NCI-H526 (cell line): ENCODE measurements at regions not wholly inside any gene's neighbourhood (a gene's known extent, or its start where the extent isn't known, plus 50 kb on each side); places are given as distances from the start of the nearest gene placed in this dataset.
"Not testable (repeated sequence)": the region's sequence is repeated elsewhere in the genome, so short reads cannot be mapped to it uniquely, and the experiment has no call there.

Source experiments
- DNase-seq, 2 experiments: peaks; one replicate each; lab custom pipeline; 2025; lab: John Stamatoyannopoulos, UW

DNA sequence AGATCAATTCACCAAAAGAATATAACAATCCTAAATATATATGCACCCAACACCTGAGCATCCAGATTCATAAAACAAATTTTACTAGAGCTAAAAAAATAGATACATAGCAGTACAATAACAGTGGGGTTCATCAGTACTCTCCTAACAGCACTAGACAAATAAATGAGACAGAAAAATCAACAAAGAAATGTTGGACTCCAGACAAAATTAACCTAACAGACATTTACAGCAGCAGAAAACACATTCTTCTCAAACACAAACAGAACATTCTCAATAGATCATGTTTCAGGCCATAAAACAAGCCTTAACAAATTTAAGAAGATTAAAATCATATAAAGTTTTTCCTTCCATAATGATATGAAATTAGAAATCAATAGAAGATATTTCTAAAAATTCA, 124.8 kb upstream of the NECTIN3 start:
- no peak for DNase-seq

DNA sequence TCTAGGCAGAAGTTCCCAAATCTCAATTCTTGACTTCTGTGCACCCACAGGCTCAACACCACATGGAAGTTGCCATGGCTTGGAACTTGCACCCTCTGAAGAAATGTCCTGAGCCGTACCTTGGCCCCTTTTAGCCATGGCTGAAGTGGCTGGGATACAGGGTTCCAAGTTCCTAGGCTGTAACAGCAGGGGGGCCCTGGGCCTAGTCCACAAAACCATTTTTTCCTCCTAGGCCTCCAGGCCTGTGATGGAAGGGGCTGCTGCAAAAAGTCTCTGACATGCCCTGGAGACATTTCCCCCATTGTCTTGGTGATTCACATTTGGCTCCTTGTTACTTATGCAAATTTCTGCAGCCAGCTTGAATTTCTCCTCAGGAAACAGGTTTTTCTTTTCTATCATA, 122.4 kb upstream of the NECTIN3 start:
- DNase-seq, result not testable (repeated sequence)

DNA sequence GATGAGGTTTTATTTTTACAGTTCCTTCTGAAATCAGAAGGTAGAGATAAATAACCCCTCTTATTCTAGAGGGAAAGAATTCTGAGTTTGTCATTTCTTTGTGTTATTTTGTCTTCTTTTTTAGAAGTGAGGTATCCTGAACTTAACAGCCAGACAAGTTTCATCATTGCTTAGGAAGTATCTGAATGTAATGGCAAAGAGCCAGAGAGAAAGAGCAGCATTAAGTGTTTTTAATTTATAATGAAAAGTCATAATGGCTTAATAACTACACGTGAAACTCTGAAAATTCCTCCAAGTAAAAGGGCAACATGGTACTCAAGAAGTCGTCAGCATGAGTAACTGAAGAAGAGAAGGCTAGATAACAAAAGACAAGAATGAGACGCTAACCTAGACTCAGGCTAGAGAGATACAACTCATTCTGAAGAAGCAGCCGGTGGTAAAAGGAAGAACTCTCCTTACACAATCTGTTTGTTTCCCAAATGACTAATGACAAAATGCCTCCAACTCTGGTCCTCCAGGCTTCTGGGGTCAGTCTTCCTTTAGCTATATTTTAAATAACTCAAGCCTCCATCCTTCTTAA, 116.2 kb upstream of the NECTIN3 start:
- no peak for DNase-seq

DNA sequence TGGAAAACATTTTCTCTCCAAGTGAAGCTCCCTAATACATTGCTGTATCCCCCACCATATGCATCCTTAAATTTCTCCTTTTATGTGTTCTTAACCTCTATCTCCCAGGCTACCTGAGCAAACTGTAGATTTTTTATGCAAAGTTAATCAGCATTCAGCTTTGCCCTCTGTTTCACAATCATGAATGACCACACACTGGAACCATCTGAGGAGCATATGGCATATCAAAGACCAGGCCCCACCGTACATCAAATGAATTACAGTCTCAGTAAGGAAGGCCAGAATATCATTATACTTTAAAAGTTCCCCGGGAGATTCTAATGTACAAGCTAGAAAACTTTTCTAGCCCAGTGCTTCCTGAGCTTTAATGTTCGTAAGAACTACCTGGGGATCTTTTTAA, 115.5 kb upstream of the NECTIN3 start:
- no peak for DNase-seq

DNA sequence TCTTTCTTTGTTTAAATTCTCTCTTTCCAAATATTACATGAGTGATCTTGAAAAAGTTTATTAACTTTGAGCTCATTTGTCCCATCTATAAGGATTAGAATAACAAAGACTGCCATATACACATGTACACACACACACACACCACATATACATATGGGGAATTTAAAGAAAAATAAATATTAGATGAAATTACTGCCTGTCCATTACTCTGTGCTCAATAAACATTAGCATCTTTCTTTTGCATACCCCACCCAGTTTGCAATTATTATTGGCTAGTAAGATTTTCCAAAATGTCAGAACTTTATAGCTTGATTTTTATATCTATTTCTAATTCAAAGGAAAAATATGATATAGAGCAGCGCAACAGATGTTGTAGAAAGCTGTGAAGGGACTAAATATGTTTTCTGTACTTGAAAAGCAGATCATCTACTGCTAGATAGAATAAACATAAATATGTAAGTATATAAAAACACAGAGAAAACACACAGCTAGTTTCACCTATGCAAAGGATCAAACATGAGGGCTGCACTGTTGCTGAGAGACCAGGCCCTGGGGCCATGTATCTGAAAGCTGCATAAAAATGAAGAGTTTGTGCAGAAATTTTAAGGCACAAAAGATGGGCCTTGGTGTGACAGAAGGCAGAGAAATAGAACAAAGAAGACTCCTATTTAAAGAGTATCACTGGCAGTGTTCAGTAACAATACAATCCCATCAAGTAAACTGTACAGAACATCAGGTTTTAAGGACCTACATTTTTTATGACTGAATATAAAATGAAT, 114.2 kb upstream of the NECTIN3 start:
- DNase-seq, result no peak

DNA sequence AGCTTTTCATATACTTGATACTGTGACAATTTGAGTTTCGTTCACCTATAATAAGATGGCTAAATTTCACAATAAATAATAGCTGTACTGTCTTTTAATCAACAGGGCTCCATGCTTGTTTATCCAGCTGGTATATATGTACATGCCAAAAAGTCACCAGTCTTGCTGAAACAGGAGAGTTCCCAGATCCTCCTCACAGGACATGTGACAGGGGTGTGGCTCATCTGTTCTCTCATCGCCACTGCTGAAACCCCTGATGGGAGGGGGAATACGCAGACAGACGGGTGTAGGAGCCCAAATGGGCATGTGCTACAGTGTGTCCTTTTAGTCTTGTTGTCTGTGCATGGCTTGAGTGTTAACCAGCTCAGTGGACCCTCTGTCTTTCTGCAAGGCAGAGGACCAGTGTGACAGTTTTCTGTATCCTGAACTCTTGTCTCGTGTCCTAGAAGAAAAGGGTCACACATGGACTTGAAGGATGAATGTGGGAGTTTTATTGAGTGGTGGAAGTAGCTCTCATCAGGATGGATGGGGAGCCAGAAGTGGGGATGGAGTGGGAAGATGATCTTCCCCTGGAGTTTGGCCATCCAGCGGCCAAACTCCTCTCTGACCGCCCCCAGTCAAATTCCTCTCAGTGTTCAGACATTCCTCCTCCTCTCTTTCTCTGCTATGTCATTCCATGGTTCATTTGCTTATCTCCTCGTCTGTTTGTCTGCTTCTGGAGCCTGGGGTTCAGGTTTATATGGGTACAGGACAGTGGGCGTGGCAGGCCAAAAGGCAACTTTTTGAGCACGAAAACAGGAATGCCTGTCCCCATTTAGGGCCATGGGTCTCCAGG, 113.1 kb upstream of the NECTIN3 start:
- no peak for DNase-seq

DNA sequence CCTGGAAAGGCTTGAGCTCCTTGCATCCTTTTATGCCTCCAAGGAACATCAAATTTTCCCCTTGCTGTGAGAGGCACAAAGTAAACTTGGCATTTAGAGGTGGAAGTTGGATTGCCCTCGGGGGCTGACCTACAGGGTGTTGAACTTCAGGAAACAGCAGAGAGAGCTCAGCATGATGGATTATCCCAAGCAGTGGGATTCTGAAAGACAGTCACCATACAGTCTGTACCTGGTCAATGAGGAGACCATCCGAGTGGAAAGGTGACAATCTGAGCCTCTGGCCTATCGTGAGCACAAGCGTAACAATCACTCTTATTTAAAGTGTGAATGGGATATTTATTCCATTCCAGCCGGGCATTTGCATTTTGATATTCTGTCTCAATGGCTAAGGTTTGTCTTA, 105.6 kb upstream of the NECTIN3 start:
- DNase-seq, result no peak

DNA sequence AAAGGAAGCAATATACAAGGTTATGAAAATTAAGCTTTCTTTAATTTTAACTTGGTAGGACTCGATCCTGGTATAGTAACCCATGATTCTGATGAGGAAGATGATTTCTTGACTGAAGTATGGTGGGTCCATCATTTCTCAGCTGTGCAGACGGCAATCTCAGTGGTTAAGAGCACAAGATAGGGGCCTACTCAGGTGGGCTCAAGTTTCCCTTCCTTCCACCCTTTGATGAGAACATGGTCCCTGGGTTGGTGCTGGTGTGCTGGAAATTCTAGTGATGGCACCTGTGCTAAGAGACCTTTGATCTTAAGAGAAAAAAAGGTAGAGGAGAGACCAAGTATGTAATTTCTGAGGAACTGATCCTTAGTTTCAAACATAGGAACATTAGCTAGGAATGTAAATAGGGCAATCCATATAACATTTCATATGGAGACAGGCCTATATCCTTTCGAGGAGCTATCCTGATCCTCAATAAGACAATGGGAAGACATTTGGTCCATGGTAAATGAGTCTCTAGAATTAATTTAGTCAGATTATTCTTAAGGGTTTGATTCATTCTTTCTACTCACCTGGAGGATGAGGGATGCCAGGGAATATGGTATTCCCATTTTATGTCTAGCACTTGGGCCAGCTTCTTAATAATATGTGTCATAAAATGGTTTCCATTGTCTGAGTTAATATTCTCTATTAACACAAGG, 104.5 kb upstream of the NECTIN3 start:
- no peak for DNase-seq

DNA sequence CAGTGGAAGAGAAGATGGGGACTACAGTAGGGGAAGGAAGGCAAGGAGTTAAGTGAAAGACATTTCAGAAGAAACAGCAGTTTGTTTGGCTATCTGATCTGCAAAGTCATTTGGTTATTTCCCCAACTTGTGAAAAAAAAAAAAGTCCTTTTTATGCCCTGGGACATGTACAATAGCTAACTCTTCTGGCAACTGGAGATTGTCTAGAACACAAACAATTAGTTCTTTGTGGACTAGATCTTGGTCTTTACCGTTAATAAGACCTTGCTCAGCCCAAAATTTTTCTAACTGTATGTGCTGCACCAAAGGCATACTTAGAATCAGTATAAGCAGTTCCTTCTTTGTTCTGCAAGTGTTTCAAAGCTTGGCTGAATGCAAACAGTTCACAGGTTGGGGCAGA, 103.5 kb upstream of the NECTIN3 start:
- DNase-seq, result no peak

DNA sequence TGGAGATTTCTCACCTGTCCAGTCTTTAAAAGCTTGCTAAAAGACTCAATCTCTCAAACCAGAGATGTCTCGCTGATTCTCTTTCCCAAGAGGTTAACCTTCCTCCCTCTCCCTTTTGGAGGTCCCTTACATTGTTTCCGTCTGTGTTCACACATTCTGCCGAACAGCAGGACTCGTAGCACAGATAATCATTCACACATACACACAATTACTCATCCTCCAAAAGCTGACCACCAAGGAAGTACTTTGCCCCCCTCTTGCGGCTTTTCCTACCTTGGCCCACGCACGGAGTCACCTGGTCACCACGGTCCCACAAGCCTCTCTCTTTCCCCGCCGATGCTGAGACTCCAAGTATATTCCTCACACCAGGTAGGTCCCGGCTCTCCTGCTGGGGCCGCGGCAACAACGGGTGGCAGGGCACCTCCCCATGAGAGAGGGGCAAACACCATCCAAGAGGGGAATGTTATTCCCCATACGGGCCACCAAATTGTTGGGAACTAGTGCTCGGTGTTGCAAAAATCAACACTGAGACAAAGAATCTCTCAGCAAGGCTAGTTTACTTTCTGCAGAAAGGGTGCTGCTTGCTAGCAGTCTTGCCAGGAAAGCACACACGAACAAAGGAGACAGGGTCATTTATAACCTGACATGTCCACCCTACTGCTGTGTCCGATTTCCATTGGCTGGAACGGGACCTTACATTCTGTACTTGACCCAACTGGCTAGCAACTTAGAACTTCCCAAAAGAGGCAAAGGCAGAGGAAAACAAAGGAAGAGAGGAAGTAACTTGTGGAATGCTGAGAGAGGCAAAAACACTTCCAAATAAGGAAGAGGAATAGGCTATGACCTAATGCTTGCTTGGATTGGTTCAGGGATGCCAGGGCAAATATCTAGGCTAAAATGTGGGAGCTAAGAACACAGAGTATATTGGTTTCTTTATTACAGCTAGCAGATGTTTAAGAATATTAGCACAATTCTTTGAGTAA, 102.1 kb upstream of the NECTIN3 start:
- DNase-seq, result no peak

DNA sequence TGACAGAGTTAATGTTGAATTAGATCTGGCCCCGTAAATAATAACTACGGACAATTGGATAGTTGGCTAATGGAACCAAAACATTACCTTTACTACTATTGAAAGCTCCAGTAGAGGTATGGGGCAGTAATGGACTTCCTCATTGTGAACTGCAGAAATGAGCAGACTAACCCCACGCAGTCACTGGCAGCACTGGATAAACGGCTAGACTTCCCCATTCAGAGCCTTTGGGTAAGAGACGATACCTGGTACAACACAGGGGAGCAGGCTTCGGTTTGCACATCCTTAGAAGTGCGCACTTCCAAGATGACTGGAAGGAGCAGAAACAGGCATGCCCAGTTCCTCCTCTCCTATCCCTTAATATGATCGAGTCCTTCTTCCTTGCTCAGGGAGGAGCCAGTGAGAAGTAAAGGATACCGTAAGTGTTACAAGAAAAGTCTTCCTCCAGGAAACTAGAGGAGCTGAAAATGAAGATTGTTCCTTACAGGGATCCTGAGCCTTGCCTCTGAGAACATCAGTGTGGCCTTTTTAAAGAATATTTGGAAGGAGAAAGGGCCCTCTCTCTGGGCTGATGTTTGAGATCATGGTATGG, 100.5 kb upstream of the NECTIN3 start:
- no peak for DNase-seq

DNA sequence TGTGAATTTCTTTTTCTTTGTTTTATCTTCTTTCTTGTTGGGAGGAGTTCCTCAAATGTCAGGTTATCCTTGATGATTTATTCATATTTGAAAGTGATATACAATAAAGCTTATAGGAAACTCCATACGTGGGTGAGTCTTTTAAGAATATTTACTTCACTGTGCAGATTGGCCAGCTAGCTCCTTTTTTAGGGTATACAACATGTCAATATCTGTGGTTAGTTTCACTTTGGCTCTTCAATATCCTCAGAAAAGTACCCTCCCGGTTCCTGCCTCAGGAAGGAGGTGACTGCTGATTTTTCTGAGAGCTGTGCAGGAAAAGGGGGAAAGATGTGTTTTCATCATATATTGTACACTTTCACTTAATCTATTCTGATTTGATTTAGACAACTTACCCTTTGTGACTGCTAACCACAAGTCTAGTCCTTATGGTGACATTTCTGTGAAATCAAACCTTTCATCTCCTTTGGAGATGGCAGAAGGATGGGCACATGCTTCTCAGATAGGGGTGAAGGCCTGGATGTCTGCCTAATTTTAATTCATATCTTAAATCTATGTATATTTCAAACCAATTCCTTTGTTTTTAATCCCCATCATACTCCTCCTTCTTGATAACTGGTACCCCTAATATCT, 98.2 kb upstream of the NECTIN3 start:
- DNase-seq, result no peak

DNA sequence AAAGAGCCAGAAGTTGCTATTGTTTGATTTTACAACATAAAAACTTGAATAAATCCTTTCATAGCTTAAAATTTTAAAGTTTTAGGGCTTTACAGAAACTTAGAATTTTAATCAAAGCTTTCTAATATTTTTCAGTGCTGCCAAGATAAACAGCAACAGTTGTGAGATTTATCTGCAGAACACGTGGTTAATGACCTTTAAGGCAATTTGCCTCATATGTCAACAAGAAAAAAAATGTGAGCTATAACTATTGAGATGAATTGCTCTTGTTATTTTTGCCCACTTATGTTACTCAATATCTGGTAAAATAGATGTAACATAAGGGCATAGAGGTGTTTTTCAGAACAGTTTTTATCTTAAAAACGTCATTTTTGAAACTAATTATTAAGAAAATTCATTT, 96.7 kb upstream of the NECTIN3 start:
- no peak for DNase-seq

DNA sequence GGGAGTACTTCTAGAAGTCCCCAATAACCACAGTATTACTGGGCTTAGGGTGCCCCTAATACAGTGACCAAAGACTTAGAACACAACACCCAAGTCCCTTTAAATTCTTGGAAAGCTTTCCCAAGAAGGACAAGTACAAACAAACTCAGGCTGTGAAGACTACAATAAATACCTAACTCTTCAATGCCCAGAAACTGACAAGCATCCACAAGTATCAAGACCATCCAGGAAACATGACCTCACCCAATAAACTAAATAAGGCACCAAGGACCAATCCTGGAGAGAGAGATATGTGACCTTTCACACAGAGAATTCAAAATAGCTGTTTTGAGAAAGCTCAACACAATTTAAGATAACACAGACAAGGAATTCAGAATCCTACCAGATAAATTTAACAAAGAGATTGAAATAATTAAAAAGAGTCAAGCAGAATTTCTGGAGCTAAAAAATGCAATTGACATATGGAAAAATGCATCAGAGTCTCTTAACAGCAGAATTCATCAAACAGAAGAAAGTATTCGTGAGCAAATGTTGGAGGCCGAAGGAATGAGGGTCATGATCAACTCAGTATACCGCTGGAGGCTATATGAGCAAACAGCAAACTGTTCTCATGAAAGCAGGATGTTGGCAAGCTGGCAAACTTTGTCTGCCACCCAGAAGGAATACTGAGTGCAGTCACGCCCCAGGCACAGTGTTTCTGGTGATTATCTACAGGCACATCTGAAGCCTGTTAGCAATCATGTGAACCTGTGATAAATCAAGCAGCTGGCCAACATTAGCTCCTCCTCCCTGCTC, 87.0 kb upstream of the NECTIN3 start:
- DNase-seq, result no peak

DNA sequence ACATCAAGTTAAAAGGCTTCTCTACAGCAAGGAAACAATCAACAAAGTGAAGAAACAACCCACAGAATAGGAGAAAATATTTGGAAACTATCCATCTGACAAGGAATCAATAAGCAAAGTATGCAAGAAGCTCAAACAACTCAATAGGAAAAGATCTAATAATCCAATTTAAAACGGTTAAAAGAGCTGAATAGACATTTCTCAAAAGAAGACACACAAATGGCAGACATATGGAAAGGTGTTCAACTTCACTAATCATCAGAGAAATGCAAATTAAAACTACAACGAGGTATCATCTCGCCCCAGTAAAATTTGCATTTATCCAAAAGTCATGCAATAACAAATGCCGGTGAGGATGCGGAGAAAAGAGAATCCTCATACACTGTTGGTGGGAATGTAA, 82.2 kb upstream of the NECTIN3 start:
- peak; percentile 47 to 64 for DNase-seq

DNA sequence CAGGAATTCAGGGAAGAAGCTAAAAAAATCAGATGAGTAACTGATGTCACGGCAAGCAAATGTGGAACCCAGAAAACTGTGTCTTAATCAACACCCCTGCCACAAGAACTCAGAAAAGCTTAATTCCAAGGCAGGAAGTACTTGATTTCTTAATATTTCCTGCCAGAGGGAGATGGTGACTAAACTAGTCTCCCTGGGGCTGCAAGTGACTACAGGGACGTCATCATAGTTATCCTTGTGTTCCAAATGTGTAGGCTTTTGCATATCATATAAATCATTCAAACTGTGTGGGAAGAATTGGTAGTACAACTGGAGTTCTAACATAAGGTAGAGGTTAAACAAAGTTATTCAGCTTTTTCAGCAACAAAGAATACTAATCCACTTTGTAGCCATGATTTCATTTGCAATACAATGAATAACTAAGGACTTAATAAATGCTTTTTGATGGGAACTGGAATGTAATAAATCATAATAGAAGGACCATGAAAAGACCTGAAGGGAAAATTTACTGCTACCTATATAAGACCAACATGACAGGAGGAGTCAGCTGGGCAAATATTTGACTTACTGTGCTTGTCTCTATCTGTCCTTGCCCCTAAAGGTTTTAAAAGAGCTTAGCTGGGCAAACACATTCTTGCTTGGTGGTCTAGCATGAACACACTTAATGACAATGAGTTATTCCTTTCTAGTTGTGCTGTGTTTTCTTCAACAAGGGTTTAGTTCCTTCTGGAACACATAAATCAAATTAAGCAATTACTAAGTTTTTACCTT, 76.0 kb upstream of the NECTIN3 start:
- peak; percentile 1 to 28 for DNase-seq

DNA sequence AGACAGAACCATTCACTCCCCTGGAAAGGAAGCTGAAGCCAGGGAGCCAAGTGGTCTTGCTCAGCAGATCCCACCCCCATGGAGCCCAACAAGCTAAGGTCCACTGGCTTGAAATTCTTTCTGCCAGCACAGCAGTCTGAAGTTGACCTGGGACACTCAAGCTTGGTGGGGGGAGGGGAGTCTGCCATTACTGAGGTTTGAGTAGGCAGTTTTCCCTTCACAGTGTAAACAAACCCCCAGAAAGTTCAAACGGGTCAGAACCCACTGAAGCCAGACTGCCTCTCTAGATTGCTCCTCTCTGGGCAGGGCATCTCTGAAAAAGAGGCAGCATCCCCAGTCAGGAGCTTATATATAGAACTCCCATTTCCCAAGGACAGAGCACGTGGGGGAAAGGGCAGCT, 72.8 kb upstream of the NECTIN3 start:
- not testable (repeated sequence) for DNase-seq

DNA sequence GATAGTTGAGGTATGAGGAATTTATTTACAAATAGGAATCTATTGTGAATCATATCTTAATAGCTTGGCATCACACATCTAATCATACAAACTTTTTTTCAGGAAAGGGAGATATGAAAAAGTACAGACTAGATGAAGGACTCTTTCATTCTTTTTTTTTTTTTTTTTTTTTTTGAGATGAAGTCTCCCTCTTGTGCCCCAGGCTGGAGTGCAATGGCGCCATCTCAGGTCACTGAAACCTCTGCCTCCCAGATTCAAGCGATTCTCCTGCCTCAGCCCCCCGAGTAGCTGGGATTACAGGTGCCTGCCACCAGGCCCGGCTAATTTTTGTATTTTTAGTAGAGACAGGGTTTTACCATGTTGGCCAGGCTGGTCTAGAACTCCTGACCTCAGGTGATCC, 65.1 kb upstream of the NECTIN3 start:
- DNase-seq, result not testable (repeated sequence)
